H7 (cell line): ENCODE measurements at regions not wholly inside any gene's neighbourhood (a gene's known extent, or its start where the extent isn't known, plus 50 kb on each side); places are given as distances from the start of the nearest gene placed in this dataset.

Experiments
- DNase-seq: peaks from one replicate; pipeline ENCODE4 v3.0.0; 2012
- H3K27me3 ChIP-seq: 2 replicates; pipeline ENCODE4 v1.6.0; 2011; ENCODE audit warnings: mild to moderate bottlenecking, low read length; ENCODE audit not compliant: control insufficient read depth, insufficient read depth
- H3K36me3 ChIP-seq: replicated peaks from 2 replicates; pipeline ENCODE4 v1.5.1; 2011; ENCODE audit warnings: low read length; ENCODE audit not compliant: control insufficient read depth, insufficient read depth
- H3K4me3 ChIP-seq: 2 replicates; pipeline ENCODE4 v1.5.1; 2011; ENCODE audit warnings: low read depth, mild to moderate bottlenecking, control low read depth, low read length, moderate library complexity; ENCODE audit not compliant: insufficient read depth

GRCh38 chr10:3432081-3432825, 259.7 kb upstream of the PITRM1 start:
- H3K36me3 ChIP-seq: no peaks in the 10 kb centered on the region

GRCh38 chr10:3430501-3430900, 257.9 kb upstream of the PITRM1 start:
- Histone ChIP-seq H3K4me3 (no peak overlapping the region), H3K27me3 (no peaks in the 10 kb centered on the region), H3K36me3 (no peaks in the 10 kb centered on the region)
- no peak for DNase-seq

More at GRCh38 chr10:3432081-3432825, 259.7 kb upstream of the PITRM1 start:
- Histone ChIP-seq H3K4me3 (no peak overlapping the region), H3K27me3 (no peaks in the 10 kb centered on the region)
- no peak for DNase-seq

GRCh38 chr10:3429676-3430075, 257.1 kb upstream of the PITRM1 start:
- H3K36me3 ChIP-seq: no peaks in the 10 kb centered on the region
- no peak for DNase-seq
- no peaks in the 10 kb centered on the region for H3K27me3 ChIP-seq
- no peak overlapping the region for H3K4me3 ChIP-seq

- Histone ChIP-seq H3K4me3 (no peak overlapping the region), H3K36me3 (no peaks in the 10 kb centered on the region), H3K27me3 (no peaks in the 10 kb centered on the region)
- no peak for DNase-seq
These were observed 256.2 kb upstream of the PITRM1 start for GRCh38 chr10:3428826-3429225.

- no peak for DNase-seq
- Histone ChIP-seq H3K4me3 (no peak overlapping the region), H3K27me3 (no peaks in the 10 kb centered on the region), H3K36me3 (no peaks in the 10 kb centered on the region)
These were observed 255.4 kb upstream of the PITRM1 start for GRCh38 chr10:3427950-3428354.

- Histone ChIP-seq H3K36me3 (no peaks in the 10 kb centered on the region), H3K27me3 (no peaks in the 10 kb centered on the region), H3K4me3 (no peak overlapping the region)
- no peak for DNase-seq
These were observed 254.8 kb upstream of the PITRM1 start for GRCh38 chr10:3427347-3427746.

GRCh38 chr10:3426190-3426845, 253.7 kb upstream of the PITRM1 start:
- no peak for DNase-seq
- Histone ChIP-seq H3K4me3 (no peak overlapping the region), H3K36me3 (no peaks in the 10 kb centered on the region), H3K27me3 (no peaks in the 10 kb centered on the region)

GRCh38 chr10:3425716-3426115, 253.1 kb upstream of the PITRM1 start:
- DNase-seq: no peak
- no peak overlapping the region for H3K4me3 ChIP-seq
- H3K27me3 ChIP-seq: no peaks in the 10 kb centered on the region
- H3K36me3 ChIP-seq: no peaks in the 10 kb centered on the region

- Histone ChIP-seq H3K36me3 (no peaks in the 10 kb centered on the region), H3K4me3 (no peak overlapping the region)
- DNase-seq: no peak
These were observed 252.7 kb upstream of the PITRM1 start for GRCh38 chr10:3425261-3425660.

GRCh38 chr10:3424111-3424851, 251.7 kb upstream of the PITRM1 start:
- DNase-seq: no peak
- H3K36me3 ChIP-seq: no peaks in the 10 kb centered on the region

More at GRCh38 chr10:3425261-3425660, 252.7 kb upstream of the PITRM1 start:
- no peaks in the 10 kb centered on the region for H3K27me3 ChIP-seq

GRCh38 chr10:3423384-3423783, 250.8 kb upstream of the PITRM1 start:
- Histone ChIP-seq H3K36me3 (no peaks in the 10 kb centered on the region), H3K4me3 (no peak overlapping the region), H3K27me3 (no peaks in the 10 kb centered on the region)
- DNase-seq: no peak

More at GRCh38 chr10:3424111-3424851, 251.7 kb upstream of the PITRM1 start:
- Histone ChIP-seq H3K27me3 (no peaks in the 10 kb centered on the region), H3K4me3 (no peak overlapping the region)

GRCh38 chr10:3422282-3422681, 249.7 kb upstream of the PITRM1 start:
- DNase-seq: no peak
- no peaks in the 10 kb centered on the region for H3K27me3 ChIP-seq
- no peak overlapping the region for H3K4me3 ChIP-seq
- H3K36me3 ChIP-seq: no peaks in the 10 kb centered on the region

- Histone ChIP-seq H3K27me3 (no peaks in the 10 kb centered on the region), H3K4me3 (no peak overlapping the region), H3K36me3 (no peaks in the 10 kb centered on the region)
- no peak for DNase-seq
These were observed 249.1 kb upstream of the PITRM1 start for GRCh38 chr10:3421537-3422257.
